Hepatocyte (in vitro differentiated cells): ENCODE measurements at regions not wholly inside any gene's neighbourhood (a gene's known extent, or its start where the extent isn't known, plus 50 kb on each side); places are given as distances from the start of the nearest gene placed in this dataset.

Experiments used
- DNase-seq: peaks from one replicate; pipeline ENCODE4 v3.0.0-alpha.2; 2016; ENCODE audit warnings: low spot score
- H2AFZ ChIP-seq: fragments of 200-600 bp; sonication (generic); 2 replicates; pipeline ENCODE4 v1.6.0; 2016; ENCODE audit warnings: antibody characterized with exemption, mild to moderate bottlenecking
- H3K27ac ChIP-seq: fragments of 200-600 bp; sonication (generic); 2 replicates; pipeline ENCODE4 v1.5.1; 2016; ENCODE audit warnings: mild to moderate bottlenecking
- H3K27me3 ChIP-seq: fragments of 200-600 bp; sonication (generic); 2 replicates; pipeline ENCODE4 v1.6.1; 2016
- H3K36me3 ChIP-seq: fragments of 200-600 bp; sonication (generic); replicated peaks from 2 replicates; pipeline ENCODE4 v1.5.1; 2016; ENCODE audit warnings: low read depth; ENCODE audit not compliant: insufficient read depth
- H3K4me1 ChIP-seq: fragments of 200-600 bp; sonication (generic); 2 replicates; pipeline ENCODE4 v1.5.1; 2016; ENCODE audit warnings: mild to moderate bottlenecking, moderate library complexity; ENCODE audit not compliant: insufficient read depth
- H3K4me2 ChIP-seq: fragments of 200-600 bp; sonication (generic); 2 replicates; pipeline ENCODE4 v1.6.0; 2016
- H3K4me3 ChIP-seq: fragments of 200-600 bp; sonication (generic); 2 replicates; pipeline ENCODE4 v1.5.1; 2016; ENCODE audit warnings: mild to moderate bottlenecking
- H3K79me2 ChIP-seq: fragments of 200-600 bp; sonication (generic); 2 replicates; pipeline ENCODE4 v1.6.0; 2017; ENCODE audit warnings: mild to moderate bottlenecking
- H3K9me2 ChIP-seq: fragments of 200-600 bp; sonication (generic); replicated peaks from 2 replicates; pipeline ENCODE4 v1.6.0; 2017; ENCODE audit warnings: mild to moderate bottlenecking; ENCODE audit not compliant: insufficient read depth
- H3K9me3 ChIP-seq: fragments of 200-600 bp; sonication (generic); 2 replicates; pipeline ENCODE4 v1.5.1; 2016; ENCODE audit warnings: low read depth, mild to moderate bottlenecking
- H4K20me1 ChIP-seq: fragments of 200-600 bp; sonication (generic); 2 replicates; pipeline ENCODE4 v1.6.0; 2016; ENCODE audit warnings: mild to moderate bottlenecking; ENCODE audit not compliant: insufficient read depth, poor library complexity, severe bottlenecking
- EZH2 ChIP-seq: fragments of 200-600 bp; sonication (generic); IDR thresholded peaks from 2 replicates; pipeline ENCODE4 v1.6.1; 2016; ENCODE audit warnings: antibody characterized with exemption, mild to moderate bottlenecking, borderline replicate concordance
- EZH2phosphoT487 ChIP-seq: fragments of 200-600 bp; sonication (generic); IDR thresholded peaks from one replicate; pipeline ENCODE4 v1.6.1; 2018; ENCODE audit warnings: antibody characterized with exemption, mild to moderate bottlenecking, low read depth, moderate library complexity; ENCODE audit not compliant: unreplicated experiment, severe bottlenecking
- WGBS: methylation state at CpG from one replicate; pipeline ENCODE4 v1.1.6; 2016; ENCODE audit warnings: low lambda C conversion rate; ENCODE audit errors: missing lambda C conversion rate; 5-methylcytosine and 5-hydroxymethylcytosine counted together
- TF ChIP-seq, protein P1 (sequence below): fragments of 200-600 bp; sonication (generic); IDR thresholded peaks from 2 replicates; pipeline ENCODE4 v1.5.1; 2016; ENCODE audit warnings: antibody characterized with exemption, mild to moderate bottlenecking; ENCODE audit not compliant: poor library complexity

DNA sequence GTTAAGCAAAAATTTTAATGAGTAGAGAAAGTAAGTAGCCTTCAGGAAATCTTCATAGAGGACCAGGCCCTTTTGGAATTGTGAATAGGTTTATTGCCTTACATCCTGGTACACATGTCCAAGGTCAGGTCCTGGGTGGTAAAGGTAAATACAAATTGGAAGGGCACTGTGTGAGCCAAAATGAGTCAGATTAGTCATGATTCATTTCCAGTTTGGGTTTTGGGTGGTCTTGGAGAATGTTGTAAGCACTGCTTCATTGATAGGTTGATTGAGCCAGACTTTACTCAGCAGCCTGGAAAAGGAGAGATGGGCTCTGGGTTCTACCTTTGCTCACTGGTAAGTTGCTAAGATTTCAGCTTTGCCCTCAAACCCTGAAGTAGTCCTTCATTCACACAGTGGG is 82.5 kb upstream of the ZNF169 start:
- no peak for TF ChIP-seq EZH2
- TF ChIP-seq EZH2phosphoT487: no peak
- TF ChIP-seq, protein P1, sequence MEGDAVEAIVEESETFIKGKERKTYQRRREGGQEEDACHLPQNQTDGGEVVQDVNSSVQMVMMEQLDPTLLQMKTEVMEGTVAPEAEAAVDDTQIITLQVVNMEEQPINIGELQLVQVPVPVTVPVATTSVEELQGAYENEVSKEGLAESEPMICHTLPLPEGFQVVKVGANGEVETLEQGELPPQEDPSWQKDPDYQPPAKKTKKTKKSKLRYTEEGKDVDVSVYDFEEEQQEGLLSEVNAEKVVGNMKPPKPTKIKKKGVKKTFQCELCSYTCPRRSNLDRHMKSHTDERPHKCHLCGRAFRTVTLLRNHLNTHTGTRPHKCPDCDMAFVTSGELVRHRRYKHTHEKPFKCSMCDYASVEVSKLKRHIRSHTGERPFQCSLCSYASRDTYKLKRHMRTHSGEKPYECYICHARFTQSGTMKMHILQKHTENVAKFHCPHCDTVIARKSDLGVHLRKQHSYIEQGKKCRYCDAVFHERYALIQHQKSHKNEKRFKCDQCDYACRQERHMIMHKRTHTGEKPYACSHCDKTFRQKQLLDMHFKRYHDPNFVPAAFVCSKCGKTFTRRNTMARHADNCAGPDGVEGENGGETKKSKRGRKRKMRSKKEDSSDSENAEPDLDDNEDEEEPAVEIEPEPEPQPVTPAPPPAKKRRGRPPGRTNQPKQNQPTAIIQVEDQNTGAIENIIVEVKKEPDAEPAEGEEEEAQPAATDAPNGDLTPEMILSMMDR: no peak
- Histone ChIP-seq H3K4me2 (no peak overlapping the region), H3K27me3 (no peaks in the 10 kb centered on the region), H3K9me2 (no peaks in the 10 kb centered on the region), H3K79me2 (peaks cover 99% of the 10 kb centered on the region), H3K9me3 (no peaks in the 10 kb centered on the region), H4K20me1 (peaks cover 91% of the 10 kb centered on the region), H3K4me1 (peaks cover 24% of the 10 kb centered on the region), H3K36me3 (no peaks in the 10 kb centered on the region), H3K27ac (no peak overlapping the region), H2AFZ (no peak overlapping the region), H3K4me3 (no peak overlapping the region)
- no peak for DNase-seq

DNA sequence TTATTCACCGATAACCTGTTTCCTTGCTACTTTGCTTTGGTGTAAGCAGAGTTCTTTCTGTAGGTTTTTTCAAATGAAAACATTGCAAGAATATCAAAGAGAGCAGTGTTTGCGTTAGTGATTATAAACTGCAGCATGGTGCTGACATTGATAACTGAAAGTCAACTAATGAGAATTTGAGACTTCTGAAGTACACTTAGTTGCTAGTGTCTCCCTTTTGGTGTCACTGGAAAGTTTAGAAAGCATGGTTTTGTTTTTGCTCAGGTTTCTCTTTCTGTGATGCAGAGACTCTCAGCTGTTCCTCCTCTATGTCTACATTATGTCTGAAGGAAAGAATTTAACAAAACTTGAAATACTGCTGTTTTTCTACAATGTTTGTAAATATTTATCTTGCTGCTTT is 80.2 kb upstream of the ZNF169 start:
- no peak for DNase-seq
- TF ChIP-seq, protein P1: no peak
- no peak for TF ChIP-seq EZH2phosphoT487
- TF ChIP-seq EZH2: no peak
- no peak overlapping the region for H3K4me2 ChIP-seq
- peaks cover 17% of the 10 kb centered on the region for H3K4me1 ChIP-seq
- peaks cover 90% of the 10 kb centered on the region for H3K79me2 ChIP-seq
- H3K36me3 ChIP-seq: no peaks in the 10 kb centered on the region
- H3K27ac ChIP-seq: peak overlapping the region; percentile 7
- peaks cover 74% of the 10 kb centered on the region for H4K20me1 ChIP-seq
- no peak overlapping the region for H3K4me3 ChIP-seq
- no peaks in the 10 kb centered on the region for H3K9me3 ChIP-seq
- 91% methylated on average over 2 of the region's 2 CpGs for WGBS
- no peaks in the 10 kb centered on the region for H3K9me2 ChIP-seq
- H3K27me3 ChIP-seq: no peaks in the 10 kb centered on the region
- no peak overlapping the region for H2AFZ ChIP-seq

DNA sequence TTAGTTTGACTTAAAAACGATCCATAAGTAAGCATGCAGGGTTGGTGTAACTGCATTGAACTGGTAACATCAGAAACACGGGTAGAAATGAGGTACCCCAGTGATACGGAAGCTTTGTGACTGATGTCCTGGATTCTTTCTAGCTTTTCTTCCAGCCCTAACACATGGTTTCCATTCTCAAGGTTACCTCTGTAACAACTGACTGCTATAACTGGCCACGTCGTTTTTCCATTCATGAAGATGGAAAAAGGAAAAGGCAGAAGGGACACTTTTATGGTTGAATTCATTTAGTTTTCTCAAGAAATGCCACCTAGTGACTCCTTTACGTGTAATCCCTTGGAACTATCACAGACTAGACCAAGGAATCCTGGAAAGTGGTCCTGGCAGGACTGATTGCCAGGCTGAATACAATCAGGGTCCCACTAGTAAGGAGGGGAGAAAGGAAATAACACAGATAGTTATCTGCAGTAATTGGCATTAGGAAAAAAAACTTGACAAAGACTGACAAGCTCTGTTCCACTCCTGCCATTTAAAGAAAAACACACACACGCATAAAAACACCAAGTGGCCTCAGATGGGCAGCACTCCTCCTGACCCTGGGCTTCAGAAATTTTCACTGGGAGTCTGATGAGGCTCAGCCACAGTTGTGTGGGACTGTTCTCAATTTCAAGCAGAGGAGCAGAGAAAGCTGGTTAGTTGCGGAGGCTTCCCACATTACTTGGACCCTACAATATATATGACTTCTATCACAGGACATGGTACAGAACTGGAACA is 77.5 kb upstream of the ZNF169 start:
- Histone ChIP-seq H3K36me3 (no peaks in the 10 kb centered on the region), H3K9me3 (no peaks in the 10 kb centered on the region), H3K27ac (no peak overlapping the region), H3K4me3 (no peak overlapping the region), H2AFZ (no peak overlapping the region), H3K4me2 (no peak overlapping the region), H3K4me1 (peaks cover 3% of the 10 kb centered on the region), H3K27me3 (no peaks in the 10 kb centered on the region), H3K9me2 (no peaks in the 10 kb centered on the region), H4K20me1 (peaks cover 48% of the 10 kb centered on the region), H3K79me2 (peaks cover 68% of the 10 kb centered on the region)
- WGBS: 78% methylated on average over 8 of the region's 8 CpGs
- DNase-seq: no peak
- TF ChIP-seq, protein P1: no peak
- TF ChIP-seq EZH2 (no peak), EZH2phosphoT487 (no peak)
